ENCODE measurements at regions not wholly inside any gene's neighbourhood (a gene's known extent, or its start where the extent isn't known, plus 50 kb on each side); places are given as distances from the start of the nearest gene placed in this dataset.

DNA sequence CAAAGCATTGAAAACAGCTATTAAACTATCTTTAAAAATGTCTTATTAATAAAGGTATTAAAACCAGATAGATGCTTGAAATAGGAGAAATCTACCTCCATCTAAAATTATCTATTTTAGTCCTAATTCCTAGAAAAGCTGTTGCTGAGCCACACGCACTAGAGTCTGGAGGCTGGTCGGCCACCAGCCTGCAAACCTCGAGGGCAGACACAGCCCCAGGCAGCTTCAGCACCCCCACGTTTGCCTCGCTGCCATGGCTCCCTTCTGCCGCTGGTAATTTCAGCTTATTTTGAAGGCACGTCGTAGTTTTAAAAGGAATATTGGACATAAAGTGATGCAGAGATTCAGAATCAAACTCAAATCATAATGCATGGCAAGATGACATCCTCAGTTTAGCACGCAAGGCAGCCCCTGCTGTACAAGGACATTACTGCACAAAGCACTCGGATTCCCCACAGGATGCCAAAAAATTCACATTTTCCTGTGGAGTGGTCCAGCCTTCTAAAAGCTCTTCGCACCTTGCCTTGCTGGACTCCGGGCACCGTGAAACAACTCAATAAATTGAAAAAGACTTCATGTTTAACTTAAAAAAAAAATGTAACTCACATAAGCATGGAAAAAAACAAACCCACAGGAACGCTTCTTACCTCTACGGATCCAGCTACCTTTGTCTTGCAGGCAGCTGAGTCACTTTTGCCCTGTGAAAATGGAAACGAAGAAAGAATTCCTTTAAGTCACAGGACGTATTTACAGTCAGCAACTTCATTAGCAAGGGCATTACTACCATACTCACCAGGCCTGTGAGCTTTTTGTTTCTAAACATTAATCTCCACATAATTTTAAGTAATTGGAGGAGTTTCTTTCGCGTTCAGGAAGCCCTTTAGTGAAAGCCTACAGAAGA, 143.4 kb upstream of the RPS6KA2 start:
- Histone ChIP-seq H3K79me2 (ENCODE audit: insufficient read depth) (no peaks in the 10 kb centered on the region), H3F3A (ENCODE audit: insufficient read depth) (no peaks in the 10 kb centered on the region), H3K4me2 (ENCODE audit: unreplicated experiment) (no peak overlapping the region), H3K9ac (no peak overlapping the region), H3K4me1 (ENCODE audit: insufficient read depth) (no peaks in the 10 kb centered on the region), H3K36me3 (ENCODE audit: low read depth) (no peaks in the 10 kb centered on the region), H3K27me3 (replicated peaks; ENCODE audit: insufficient read depth) (peaks cover 22% of the 10 kb centered on the region), H3K9me2 (ENCODE audit: insufficient read depth) (no peaks in the 10 kb centered on the region), H2AFZ (no peak overlapping the region), H3K27ac (no peak overlapping the region), H4K20me1 (ENCODE audit: insufficient read depth) (no peaks in the 10 kb centered on the region), H3K4me3 (no peak overlapping the region), H3K9me3 (ENCODE audit: low read depth) (no peaks in the 10 kb centered on the region)
- DNase-seq, result peak; percentile 34
- TF ChIP-seq EZH2 (IDR thresholded peaks at IDR 0.05; ENCODE audit: insufficient read depth, poor library complexity, severe bottlenecking), result no peak
- no peak for TF ChIP-seq EZH2phosphoT487 (IDR thresholded peaks at IDR 0.05; ENCODE audit: insufficient read depth, low read depth)
- WGBS, 2 experiments (ENCODE audit: low coverage in 1 of 2, low lambda C conversion rate in 2 of 2, missing lambda C conversion rate in 2 of 2), result 61 to 63% methylated on average over 19 of the region's 19 CpGs
- in situ Hi-C loops (cut with MboI), result no loop called here

DNA sequence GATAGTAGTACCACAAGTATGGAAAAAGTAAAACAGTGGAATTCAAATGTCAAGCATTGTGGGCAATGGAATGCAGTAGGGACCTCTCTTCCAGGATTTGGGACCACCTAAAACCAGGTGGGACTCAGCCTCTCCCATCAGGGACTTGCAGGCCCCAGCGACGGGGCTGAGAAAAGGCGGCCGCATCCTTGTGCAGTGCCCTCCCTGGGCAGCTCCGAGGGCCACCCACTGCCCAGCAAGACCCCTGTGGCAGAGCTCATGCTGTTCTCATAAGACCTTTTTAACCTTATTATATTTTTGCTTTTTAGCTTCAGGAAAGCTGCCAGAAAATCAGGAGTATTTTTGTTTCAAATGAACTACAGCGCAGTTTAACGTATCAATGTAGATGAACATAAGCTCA, 142.6 kb upstream of the RPS6KA2 start:
- peaks cover 22% of the 10 kb centered on the region for H3K27me3 ChIP-seq (replicated peaks; ENCODE audit: insufficient read depth)
- no peak overlapping the region for H3K27ac ChIP-seq
- no peak overlapping the region for H3K4me2 ChIP-seq (ENCODE audit: unreplicated experiment)
- H3F3A ChIP-seq (ENCODE audit: insufficient read depth), result no peaks in the 10 kb centered on the region
- no peaks in the 10 kb centered on the region for H3K36me3 ChIP-seq (ENCODE audit: low read depth)
- no peak overlapping the region for H3K4me3 ChIP-seq
- H3K9ac ChIP-seq, result no peak overlapping the region
- no peak overlapping the region for H2AFZ ChIP-seq
- H3K9me3 ChIP-seq (ENCODE audit: low read depth), result no peaks in the 10 kb centered on the region
- 75 to 83% methylated on average over 7 of the region's 7 CpGs for WGBS, 2 experiments (ENCODE audit: low coverage in 1 of 2, low lambda C conversion rate in 2 of 2, missing lambda C conversion rate in 2 of 2)
- no peaks in the 10 kb centered on the region for H3K9me2 ChIP-seq (ENCODE audit: insufficient read depth)
- no peaks in the 10 kb centered on the region for H4K20me1 ChIP-seq (ENCODE audit: insufficient read depth)
- TF ChIP-seq EZH2 (IDR thresholded peaks at IDR 0.05; ENCODE audit: insufficient read depth, poor library complexity, severe bottlenecking) (no peak), EZH2phosphoT487 (IDR thresholded peaks at IDR 0.05; ENCODE audit: insufficient read depth, low read depth) (no peak)
- no peaks in the 10 kb centered on the region for H3K4me1 ChIP-seq (ENCODE audit: insufficient read depth)
- no peak for DNase-seq
- no peaks in the 10 kb centered on the region for H3K79me2 ChIP-seq (ENCODE audit: insufficient read depth)
- in situ Hi-C loops (cut with MboI), result no loop called here

DNA sequence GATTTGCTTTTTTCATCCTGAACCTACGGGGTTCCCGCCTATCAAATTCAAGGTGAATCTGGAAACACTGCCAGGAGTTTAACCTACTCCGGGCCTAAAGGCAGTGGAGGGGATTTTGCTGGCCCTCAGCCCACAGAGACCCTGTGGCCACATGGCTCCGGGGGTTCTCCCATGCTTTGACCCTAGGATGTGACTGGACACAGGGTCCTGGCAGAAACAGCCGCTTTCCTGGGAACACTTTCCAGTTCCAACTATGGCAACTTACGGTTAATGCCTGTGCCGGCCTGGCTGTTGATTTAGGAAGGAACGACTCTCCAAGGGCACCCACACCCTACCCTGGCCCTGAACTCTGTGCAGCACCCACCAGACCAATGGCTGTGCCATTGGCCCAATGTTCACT, 141.7 kb upstream of the RPS6KA2 start:
- DNase-seq, result no peak
- Histone ChIP-seq H4K20me1 (ENCODE audit: insufficient read depth) (no peaks in the 10 kb centered on the region), H3K4me1 (ENCODE audit: insufficient read depth) (no peaks in the 10 kb centered on the region), H3K9me3 (ENCODE audit: low read depth) (no peaks in the 10 kb centered on the region), H2AFZ (no peak overlapping the region), H3K79me2 (ENCODE audit: insufficient read depth) (no peaks in the 10 kb centered on the region), H3K4me2 (ENCODE audit: unreplicated experiment) (no peak overlapping the region), H3K4me3 (no peak overlapping the region), H3K36me3 (ENCODE audit: low read depth) (no peaks in the 10 kb centered on the region), H3K9ac (no peak overlapping the region), H3F3A (ENCODE audit: insufficient read depth) (no peaks in the 10 kb centered on the region), H3K27ac (no peak overlapping the region), H3K9me2 (ENCODE audit: insufficient read depth) (no peaks in the 10 kb centered on the region), H3K27me3 (replicated peaks; ENCODE audit: insufficient read depth) (peaks cover 22% of the 10 kb centered on the region)
- no peak for TF ChIP-seq EZH2phosphoT487 (IDR thresholded peaks at IDR 0.05; ENCODE audit: insufficient read depth, low read depth)
- TF ChIP-seq EZH2 (IDR thresholded peaks at IDR 0.05; ENCODE audit: insufficient read depth, poor library complexity, severe bottlenecking), result no peak
- in situ Hi-C loops (cut with MboI), result no loop called here
- 52 to 55% methylated on average over 8 of the region's 8 CpGs for WGBS, 2 experiments (ENCODE audit: low coverage in 1 of 2, low lambda C conversion rate in 2 of 2, missing lambda C conversion rate in 2 of 2)

DNA sequence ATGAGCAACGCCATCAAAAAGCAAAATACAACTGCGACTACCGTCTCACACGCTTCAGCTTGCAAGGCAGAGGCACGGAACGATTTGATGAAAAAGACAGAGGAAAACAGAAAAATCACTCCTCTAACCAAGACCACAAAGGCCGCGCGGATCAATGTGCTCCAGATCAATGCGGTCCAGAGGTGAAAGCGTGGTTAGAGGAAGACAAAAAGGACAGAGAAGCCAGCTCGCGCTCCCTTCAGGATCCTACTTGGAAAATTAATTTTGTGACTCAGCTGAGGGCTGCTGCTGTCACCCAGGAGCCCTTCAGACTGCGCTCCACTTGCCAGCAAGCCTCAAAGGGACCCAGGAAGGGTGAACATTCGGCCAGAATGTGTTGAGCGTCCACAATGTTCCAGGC, 140.2 kb upstream of the RPS6KA2 start:
- in situ Hi-C loops (cut with MboI), result no loop called here
- 75 to 78% methylated on average over 16 of the region's 16 CpGs for WGBS, 2 experiments (ENCODE audit: low coverage in 1 of 2, low lambda C conversion rate in 2 of 2, missing lambda C conversion rate in 2 of 2)

More for the DNA sequence above, 140.2 kb upstream of the RPS6KA2 start:
- no peak for DNase-seq
- H4K20me1 ChIP-seq (ENCODE audit: insufficient read depth), result no peaks in the 10 kb centered on the region
- H2AFZ ChIP-seq, result no peak overlapping the region
- no peaks in the 10 kb centered on the region for H3K9me3 ChIP-seq (ENCODE audit: low read depth)
- no peaks in the 10 kb centered on the region for H3F3A ChIP-seq (ENCODE audit: insufficient read depth)
- H3K4me2 ChIP-seq (ENCODE audit: unreplicated experiment), result no peak overlapping the region
- TF ChIP-seq EZH2phosphoT487 (IDR thresholded peaks at IDR 0.05; ENCODE audit: insufficient read depth, low read depth) (no peak), EZH2 (IDR thresholded peaks at IDR 0.05; ENCODE audit: insufficient read depth, poor library complexity, severe bottlenecking) (no peak)
- no peaks in the 10 kb centered on the region for H3K79me2 ChIP-seq (ENCODE audit: insufficient read depth)
- H3K36me3 ChIP-seq (ENCODE audit: low read depth), result no peaks in the 10 kb centered on the region
- peaks cover 15% of the 10 kb centered on the region for H3K27me3 ChIP-seq (replicated peaks; ENCODE audit: insufficient read depth)
- H3K9ac ChIP-seq, result no peak overlapping the region
- no peaks in the 10 kb centered on the region for H3K4me1 ChIP-seq (ENCODE audit: insufficient read depth)
- H3K4me3 ChIP-seq, result no peak overlapping the region
- no peak overlapping the region for H3K27ac ChIP-seq
- no peaks in the 10 kb centered on the region for H3K9me2 ChIP-seq (ENCODE audit: insufficient read depth)
